Muscle layer of duodenum (tissue), 2 donors: ENCODE measurements at regions not wholly inside any gene's neighbourhood (a gene's known extent, or its start where the extent isn't known, plus 50 kb on each side); places are given as distances from the start of the nearest gene placed in this dataset.

Source experiments
- H3K27ac ChIP-seq: one replicate; pipeline ENCODE4 v1.7.0; 2013; ENCODE audit warnings: mild to moderate bottlenecking, low read length
- H3K27me3 ChIP-seq: one replicate; pipeline ENCODE4 v1.7.0; 2013; ENCODE audit warnings: low read depth, mild to moderate bottlenecking, control low read depth, low read length
- H3K36me3 ChIP-seq, 2 donors: one replicate each; pipeline ENCODE4 v1.7.0; 2013; ENCODE audit warnings: low read length in 2 of 2, control low read depth in 1 of 2, mild to moderate bottlenecking in 1 of 2; ENCODE audit not compliant: insufficient read depth in 2 of 2, control insufficient read depth in 1 of 2
- H3K4me1 ChIP-seq, 2 donors: one replicate each; pipeline ENCODE4 v1.7.0; 2013; ENCODE audit warnings: low read length in 2 of 2, mild to moderate bottlenecking in 2 of 2, control low read depth in 1 of 2, moderate library complexity in 1 of 2; ENCODE audit not compliant: insufficient read depth in 2 of 2, control insufficient read depth in 1 of 2
- H3K4me3 ChIP-seq, 2 donors: one replicate each; pipeline ENCODE4 v1.7.0; 2013; ENCODE audit warnings: low read length in 2 of 2, low read depth in 1 of 2, mild to moderate bottlenecking in 1 of 2
- H3K9me3 ChIP-seq, 2 donors: one replicate each; pipeline ENCODE4 v1.7.0; 2013; ENCODE audit warnings: low read length in 2 of 2, control low read depth in 1 of 2, mild to moderate bottlenecking in 1 of 2; ENCODE audit not compliant: control insufficient read depth in 1 of 2
- donor health status: healthy.

DNA sequence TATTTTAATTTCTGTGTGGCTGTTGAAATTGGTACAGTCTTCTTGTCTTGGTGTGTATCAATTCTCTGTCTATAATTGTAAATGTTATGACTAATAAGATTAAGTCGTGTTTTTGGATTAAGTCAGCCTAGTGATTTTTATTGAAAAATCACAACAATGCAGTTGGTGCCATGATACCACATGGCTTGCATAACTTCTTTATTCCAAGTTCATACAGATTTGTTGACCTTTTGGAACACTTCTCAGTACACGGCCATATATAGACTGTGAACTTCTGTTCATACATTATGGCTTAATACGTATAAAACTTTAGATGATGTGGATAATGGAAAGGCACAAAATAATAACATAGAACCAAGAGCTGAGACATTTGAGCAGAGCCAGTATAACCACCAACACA lies 121.2 kb upstream of the NAALADL2 start:
- no peaks in the 10 kb centered on the region for H3K27me3 ChIP-seq
- no peaks in the 10 kb centered on the region for H3K9me3 ChIP-seq
- H3K36me3 ChIP-seq, result no peaks in the 10 kb centered on the region
- H3K4me3 ChIP-seq, result no peak overlapping the region
- H3K27ac ChIP-seq, result no peak overlapping the region
- H3K4me1 ChIP-seq, result no peaks in the 10 kb centered on the region

DNA sequence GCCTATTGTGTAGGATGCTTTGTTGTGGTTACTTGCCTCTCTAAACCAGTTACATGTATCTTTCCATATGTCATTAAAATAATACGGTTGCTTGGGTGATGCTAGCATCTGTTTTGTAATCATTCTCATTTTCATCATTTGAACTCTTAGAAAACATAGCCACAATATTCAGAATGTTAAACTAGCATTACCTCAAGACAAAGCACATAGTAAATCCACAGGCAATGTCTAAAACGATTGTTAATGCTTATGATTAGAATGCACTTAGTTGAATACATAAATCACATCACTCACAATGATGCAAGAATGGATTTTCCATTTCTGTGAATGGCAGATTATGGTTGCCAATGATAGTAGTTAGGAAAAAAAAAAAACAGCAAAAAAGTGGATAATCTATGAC lies 110.0 kb upstream of the NAALADL2 start:
- Histone ChIP-seq H3K27ac (no peak overlapping the region), H3K9me3 (peaks cover 0 to 10% of the 10 kb centered on the region in 2 donors), H3K4me1 (no peaks in the 10 kb centered on the region), H3K4me3 (no peak overlapping the region), H3K36me3 (no peaks in the 10 kb centered on the region), H3K27me3 (no peaks in the 10 kb centered on the region)

- Histone ChIP-seq H3K9me3 (peaks cover 0 to 7% of the 10 kb centered on the region in 2 donors), H3K4me3 (no peak overlapping the region), H3K4me1 (no peaks in the 10 kb centered on the region), H3K27ac (no peak overlapping the region), H3K36me3 (no peaks in the 10 kb centered on the region), H3K27me3 (no peaks in the 10 kb centered on the region)
These were observed 103.0 kb upstream of the NAALADL2 start for GRCh38 chr3:174755833-174756829.

DNA sequence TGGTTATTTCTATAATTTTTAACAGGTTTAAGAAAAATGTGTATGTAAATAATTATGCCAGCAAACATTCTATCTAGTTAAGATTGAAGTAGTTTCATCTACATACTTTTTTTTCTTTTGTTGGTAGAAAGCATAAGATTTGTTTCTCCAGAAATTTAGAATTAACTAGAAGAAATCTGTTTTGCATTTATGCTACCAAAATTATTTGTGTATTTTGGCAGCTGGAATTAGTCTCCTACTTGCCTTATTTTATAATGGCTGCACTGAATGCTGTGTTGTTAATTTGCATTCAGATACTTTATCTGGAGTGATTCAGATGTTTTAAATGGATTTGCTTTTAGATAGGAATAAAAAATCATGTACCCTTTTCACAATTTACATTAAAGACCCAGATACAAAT lies 100.2 kb upstream of the NAALADL2 start:
- no peaks in the 10 kb centered on the region for H3K4me1 ChIP-seq
- H3K9me3 ChIP-seq, result no peaks in the 10 kb centered on the region
- H3K36me3 ChIP-seq, result no peaks in the 10 kb centered on the region
- no peak overlapping the region for H3K27ac ChIP-seq
- H3K27me3 ChIP-seq, result no peaks in the 10 kb centered on the region
- H3K4me3 ChIP-seq, result no peak overlapping the region

DNA sequence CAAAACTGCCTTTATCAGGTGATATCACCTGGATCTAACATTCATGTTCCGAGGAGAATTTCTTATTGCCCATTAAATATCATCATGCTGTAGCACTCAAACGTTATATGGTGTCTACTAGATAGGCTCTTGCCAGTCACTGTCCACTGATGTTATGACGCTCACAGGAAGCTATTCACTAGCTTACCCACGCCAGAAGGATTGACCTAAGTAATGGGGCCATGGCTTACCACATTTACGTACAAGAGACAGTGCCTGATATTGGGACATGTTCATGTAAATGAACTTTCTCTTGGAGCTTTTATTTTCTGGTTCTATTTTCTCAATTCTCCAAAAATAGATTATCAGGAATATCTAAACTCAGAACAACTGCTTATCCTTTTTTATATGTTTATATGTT lies 91.7 kb upstream of the NAALADL2 start:
- Histone ChIP-seq H3K4me1 (no peaks in the 10 kb centered on the region), H3K27me3 (no peaks in the 10 kb centered on the region), H3K36me3 (no peaks in the 10 kb centered on the region), H3K9me3 (no peaks in the 10 kb centered on the region), H3K27ac (no peak overlapping the region), H3K4me3 (no peak overlapping the region)

DNA sequence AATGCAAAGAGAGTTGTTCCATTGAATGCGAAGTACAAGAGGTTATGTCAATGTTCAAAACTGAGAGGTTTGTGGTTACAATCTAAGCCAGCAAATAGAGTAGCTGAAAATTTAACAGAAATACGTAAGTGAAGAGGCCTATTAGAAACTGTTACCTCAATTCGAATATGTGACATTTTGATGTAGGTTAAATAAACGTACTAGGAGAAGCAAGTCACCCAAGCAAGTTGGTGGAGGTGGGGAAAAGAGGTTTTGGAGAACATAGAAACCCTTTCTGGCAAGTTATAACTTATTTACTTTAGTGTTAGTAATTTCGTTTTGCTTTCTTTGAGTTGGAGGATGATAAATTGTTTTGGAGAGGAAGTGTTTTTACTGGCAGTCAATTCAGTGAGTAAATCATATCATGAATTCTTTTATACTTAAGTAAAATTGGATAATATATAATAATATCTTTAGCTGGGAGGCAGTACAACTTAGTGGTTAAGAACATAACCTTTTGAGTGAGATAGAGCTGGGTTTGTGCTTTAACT lies 91.2 kb upstream of the NAALADL2 start:
- H3K27me3 ChIP-seq, result no peaks in the 10 kb centered on the region
- no peaks in the 10 kb centered on the region for H3K4me1 ChIP-seq
- H3K36me3 ChIP-seq, result no peaks in the 10 kb centered on the region
- no peak overlapping the region for H3K4me3 ChIP-seq
- no peak overlapping the region for H3K27ac ChIP-seq
- H3K9me3 ChIP-seq, result no peaks in the 10 kb centered on the region

DNA sequence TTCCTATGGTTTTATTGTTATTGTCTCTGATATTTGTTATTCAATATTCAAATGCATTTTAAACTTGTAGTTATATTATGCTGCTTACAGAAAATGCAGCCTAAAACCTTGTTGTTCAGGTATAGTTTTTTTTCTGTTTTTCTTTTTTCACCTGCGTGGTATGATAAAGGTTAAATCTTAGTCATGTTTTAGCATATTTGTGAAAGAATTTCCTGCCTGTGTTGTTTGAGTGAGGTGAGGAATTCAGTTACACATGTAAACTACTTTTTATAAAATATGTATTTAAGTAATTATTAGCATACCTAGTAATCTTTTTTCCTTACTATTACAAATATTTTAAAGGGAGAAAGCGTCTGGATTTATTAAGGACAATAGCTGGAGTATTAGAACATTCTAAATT lies 90.0 kb upstream of the NAALADL2 start:
- no peaks in the 10 kb centered on the region for H3K27me3 ChIP-seq
- no peak overlapping the region for H3K27ac ChIP-seq
- H3K4me3 ChIP-seq, result no peak overlapping the region
- H3K36me3 ChIP-seq, result no peaks in the 10 kb centered on the region
- no peaks in the 10 kb centered on the region for H3K9me3 ChIP-seq
- H3K4me1 ChIP-seq, result no peaks in the 10 kb centered on the region

DNA sequence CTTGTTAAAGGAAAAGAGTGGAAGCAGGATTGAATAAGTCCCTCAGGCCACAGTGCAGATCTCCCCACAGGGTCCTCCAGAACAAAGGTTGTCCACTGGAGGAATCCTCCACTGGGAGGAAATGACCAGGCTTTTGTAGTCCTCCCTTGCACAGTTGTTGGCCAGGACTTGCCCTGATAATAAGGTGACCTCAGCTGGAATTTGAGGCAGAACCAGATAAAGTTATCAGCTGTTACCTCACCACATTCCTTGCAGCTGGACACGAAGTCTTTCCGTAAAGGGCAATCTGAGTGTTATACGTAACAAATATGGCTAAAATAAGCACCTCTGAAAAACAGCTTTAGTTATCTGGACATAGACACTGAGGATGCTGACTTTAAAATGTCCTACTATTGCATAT lies 83.5 kb upstream of the NAALADL2 start:
- Histone ChIP-seq H3K4me3 (no peak overlapping the region), H3K36me3 (no peaks in the 10 kb centered on the region), H3K27me3 (no peaks in the 10 kb centered on the region), H3K27ac (no peak overlapping the region), H3K9me3 (no peaks in the 10 kb centered on the region), H3K4me1 (no peaks in the 10 kb centered on the region)

DNA sequence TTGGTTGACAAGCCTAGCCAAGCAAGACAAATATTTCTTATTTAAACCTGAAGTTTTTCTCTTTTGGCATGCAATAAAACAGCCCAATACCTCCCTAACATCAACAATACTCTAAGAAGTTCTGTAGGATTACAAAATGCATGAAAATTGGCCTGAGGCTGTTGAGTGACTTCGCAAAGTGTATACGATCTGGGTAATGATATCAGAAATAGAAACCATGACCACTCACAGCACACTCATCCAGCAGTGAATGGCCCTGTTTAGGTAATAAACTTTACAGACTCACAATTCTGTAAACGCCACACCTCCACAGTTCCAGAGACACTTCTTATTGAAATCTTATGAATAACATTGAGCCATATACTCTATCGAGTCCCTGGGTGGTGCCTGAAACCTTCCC lies 83.0 kb upstream of the NAALADL2 start:
- no peaks in the 10 kb centered on the region for H3K27me3 ChIP-seq
- no peaks in the 10 kb centered on the region for H3K36me3 ChIP-seq
- H3K9me3 ChIP-seq, result no peaks in the 10 kb centered on the region
- no peak overlapping the region for H3K4me3 ChIP-seq
- no peak overlapping the region for H3K27ac ChIP-seq
- no peaks in the 10 kb centered on the region for H3K4me1 ChIP-seq

- Histone ChIP-seq H3K36me3 (no peaks in the 10 kb centered on the region), H3K4me1 (no peaks in the 10 kb centered on the region), H3K9me3 (no peaks in the 10 kb centered on the region), H3K27ac (no peak overlapping the region), H3K4me3 (no peak overlapping the region), H3K27me3 (no peaks in the 10 kb centered on the region)
These were observed 82.5 kb upstream of the NAALADL2 start for GRCh38 chr3:174776636-174777035.

DNA sequence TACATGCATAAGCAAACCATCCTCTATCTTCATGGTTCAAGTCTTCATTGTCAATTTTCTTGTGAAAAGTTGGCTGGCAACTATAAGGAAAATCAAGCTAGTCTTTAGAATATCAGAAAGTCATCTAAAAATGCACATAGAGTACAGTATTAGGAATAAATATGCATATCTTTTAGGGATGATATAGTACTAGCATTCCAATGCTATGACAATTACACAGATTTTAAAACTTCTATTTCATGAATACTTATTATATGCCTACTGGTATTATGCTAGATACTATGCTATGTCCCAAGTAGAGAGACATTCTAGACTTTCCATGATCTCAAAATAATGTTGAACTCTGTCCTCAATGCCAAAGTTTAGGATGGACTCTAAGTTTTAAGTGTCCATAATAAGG lies 81.3 kb upstream of the NAALADL2 start:
- Histone ChIP-seq H3K9me3 (no peaks in the 10 kb centered on the region), H3K4me1 (no peaks in the 10 kb centered on the region), H3K4me3 (no peak overlapping the region), H3K36me3 (no peaks in the 10 kb centered on the region), H3K27ac (no peak overlapping the region), H3K27me3 (no peaks in the 10 kb centered on the region)
